WTC11 (cell line): ENCODE measurements at regions not wholly inside any gene's neighbourhood (a gene's known extent, or its start where the extent isn't known, plus 50 kb on each side); places are given as distances from the start of the nearest gene placed in this dataset.
A peak's percentile ranks its signal among the peaks of the same experiment; 100 is the strongest.

Experiments
- ATAC-seq: fragments of 200-7000 bp; cut with Tn5 transposase; 2 replicates; pipeline ENCODE4 v1.10.0; 2021; ENCODE audit warnings: mild to moderate bottlenecking, moderate library complexity
- CTCF ChIA-PET: fragments of 300-600 bp; sonication (Branson Sonifier 250); formaldehyde crosslinking; loops from one replicate; lab custom pipeline; 2021; ENCODE audit warnings: antibody characterized with exemption; lab: Charles Lee
- POLR2A ChIA-PET: fragments of 350-600 bp; sonication (Branson Sonifier 250); formaldehyde crosslinking; loops from one replicate; lab custom pipeline; 2021; ENCODE audit warnings: antibody characterized with exemption; lab: Charles Lee
- DNase-seq: peaks from one replicate; pipeline ENCODE4 v3.0.0; 2021; ENCODE audit warnings: low spot score
- H3K27ac Mint-ChIP-seq: 2 replicates; pipeline ENCODE4 v1.8.0; 2021; ENCODE audit warnings: mixed read lengths
- H3K27me3 Mint-ChIP-seq: 2 replicates; pipeline ENCODE4 v1.8.0; 2021; ENCODE audit warnings: low read depth, mild to moderate bottlenecking, moderate library complexity, mixed read lengths
- H3K36me3 Mint-ChIP-seq: 2 replicates; pipeline ENCODE4 v1.8.0; 2021; ENCODE audit warnings: mixed read lengths
- H3K4me1 Mint-ChIP-seq: 2 replicates; pipeline ENCODE4 v1.8.0; 2022; ENCODE audit warnings: mixed read lengths
- H3K4me3 Mint-ChIP-seq: 2 replicates; pipeline ENCODE4 v1.8.0; 2021; ENCODE audit warnings: mild to moderate bottlenecking, moderate library complexity, mixed read lengths
- H3K9me3 Mint-ChIP-seq: 2 replicates; pipeline ENCODE4 v1.8.0; 2021; ENCODE audit warnings: mixed read lengths
- ATF1 ChIP-seq: sonication (generic); formaldehyde crosslinking; IDR thresholded peaks from 2 replicates; pipeline ENCODE4 v1.8.1; 2023; ENCODE audit warnings: mild to moderate bottlenecking, moderate library complexity, missing genetic modification reagents
- E2F1 ChIP-seq: sonication (generic); formaldehyde crosslinking; IDR thresholded peaks from 2 replicates; pipeline ENCODE4 v1.8.0; 2022; ENCODE audit warnings: mild to moderate bottlenecking, missing genetic modification reagents
- GABPB1 ChIP-seq: sonication (generic); formaldehyde crosslinking; IDR thresholded peaks from 2 replicates; pipeline ENCODE4 v1.8.1; 2023; ENCODE audit warnings: mild to moderate bottlenecking, missing genetic modification reagents
- GRHL2 ChIP-seq: fragments of 250-450 bp; sonication (Bioruptor Pico); IDR thresholded peaks from 2 replicates; pipeline ENCODE4 v1.8.0; 2022; ENCODE audit warnings: mild to moderate bottlenecking, moderate library complexity; ENCODE audit not compliant: insufficient replicate concordance, severe bottlenecking
- HMGA2 ChIP-seq: fragments of 250-450 bp; sonication (Bioruptor Pico); IDR thresholded peaks from 2 replicates; pipeline ENCODE4 v1.4.0; 2021; ENCODE audit warnings: mild to moderate bottlenecking, moderate library complexity
- IRF2 ChIP-seq: sonication (generic); formaldehyde crosslinking; IDR thresholded peaks from 2 replicates; pipeline ENCODE4 v1.8.0; 2022; ENCODE audit warnings: low read depth, missing genetic modification reagents, borderline replicate concordance
- JUN ChIP-seq: sonication (generic); formaldehyde crosslinking; IDR thresholded peaks from 2 replicates; pipeline ENCODE4 v1.8.0; 2023; ENCODE audit warnings: mild to moderate bottlenecking, missing genetic modification reagents
- KAT7 ChIP-seq: sonication (generic); formaldehyde crosslinking; IDR thresholded peaks from 2 replicates; pipeline ENCODE4 v1.8.1; 2023; ENCODE audit warnings: missing genetic modification reagents, mild to moderate bottlenecking, borderline replicate concordance
- MXD4 ChIP-seq: fragments of 250-450 bp; sonication (Bioruptor Pico); IDR thresholded peaks from 2 replicates; pipeline ENCODE4 v1.8.0; 2021; ENCODE audit warnings: mild to moderate bottlenecking, moderate library complexity, borderline replicate concordance
- PRDM15 ChIP-seq: sonication (generic); formaldehyde crosslinking; IDR thresholded peaks from 2 replicates; pipeline ENCODE4 v1.8.0; 2022; ENCODE audit warnings: missing genetic modification reagents
- ZBTB21 ChIP-seq: sonication (generic); formaldehyde crosslinking; IDR thresholded peaks from 2 replicates; pipeline ENCODE4 v1.8.1; 2023; ENCODE audit warnings: mild to moderate bottlenecking, missing genetic modification reagents, borderline replicate concordance
- ZNF138 ChIP-seq: sonication (generic); formaldehyde crosslinking; conservative IDR thresholded peaks from 2 replicates; pipeline ENCODE4 v1.8.1; 2022; ENCODE audit warnings: mild to moderate bottlenecking, moderate library complexity, missing genetic modification reagents
- ZNF263 ChIP-seq: sonication (generic); formaldehyde crosslinking; IDR thresholded peaks from 2 replicates; pipeline ENCODE4 v1.8.1; 2022; ENCODE audit warnings: low read depth, mild to moderate bottlenecking, moderate library complexity, missing genetic modification reagents
- ZNF317 ChIP-seq: sonication (generic); formaldehyde crosslinking; IDR thresholded peaks from 2 replicates; pipeline ENCODE4 v1.8.1; 2023; ENCODE audit warnings: low read depth, mild to moderate bottlenecking, moderate library complexity, missing genetic modification reagents, borderline replicate concordance
- ZNF396 ChIP-seq: fragments of 250-450 bp; sonication (Bioruptor Pico); IDR thresholded peaks from 2 replicates; pipeline ENCODE4 v1.8.0; 2021; ENCODE audit warnings: mild to moderate bottlenecking, moderate library complexity, borderline replicate concordance
- ZNF416 ChIP-seq: fragments of 250-450 bp; sonication (Bioruptor Pico); IDR thresholded peaks from 2 replicates; pipeline ENCODE4 v1.9.0; 2021; ENCODE audit warnings: mild to moderate bottlenecking, inconsistent platforms
- ZNF423 ChIP-seq: fragments of 250-450 bp; sonication (Bioruptor Pico); IDR thresholded peaks from 2 replicates; pipeline ENCODE4 v2.1.2; 2022; ENCODE audit warnings: mild to moderate bottlenecking, moderate library complexity

GRCh38 chr15:70451821-70452653, 311.3 kb downstream of the UACA start (continued):
- TF ChIP-seq E2F1 (CRISPR knock-in tag), result no peak
- TF ChIP-seq MXD4 (CRISPR knock-in tag), result no peak
- no peak for TF ChIP-seq GRHL2 (CRISPR knock-in tag)
- no peak for TF ChIP-seq ZNF317 (CRISPR knock-in tag)
- no peak for TF ChIP-seq GABPB1 (CRISPR knock-in tag)
- peak; percentile 30; the same call in 1 of the 2 replicates for TF ChIP-seq ZNF423 (CRISPR knock-in tag)
- TF ChIP-seq KAT7, result no peak
- no peak for TF ChIP-seq HMGA2 (CRISPR knock-in tag)

GRCh38 chr15:70450142-70450443, 313.3 kb downstream of the UACA start:
- peaks cover 1% of the 10 kb centered on the region; the same call in 1 of the 2 replicates for H3K9me3 Mint-ChIP-seq
- ChIA-PET POLR2A (no interaction called here), CTCF (no interaction called here)
- TF ChIP-seq IRF2 (CRISPR knock-in tag) (no peak), E2F1 (CRISPR knock-in tag) (no peak), ZNF263 (CRISPR knock-in tag) (no peak), ZNF396 (CRISPR knock-in tag) (no peak), ZNF416 (CRISPR knock-in tag) (no peak), JUN (CRISPR knock-in tag) (no peak), ZNF138 (no peak), ZBTB21 (CRISPR knock-in tag) (no peak), ATF1 (CRISPR knock-in tag) (no peak), PRDM15 (CRISPR knock-in tag) (no peak)
- ATAC-seq (no peak), DNase-seq (no peak)
- H3K27me3 Mint-ChIP-seq, result peaks cover 19% of the 10 kb centered on the region
- peaks cover 25% of the 10 kb centered on the region for H3K4me1 Mint-ChIP-seq
- H3K36me3 Mint-ChIP-seq, result 0 out of 2 replicates have a peak, but pooled peaks cover under 1% of the 10 kb centered on the region
- no peak overlapping the region for H3K4me3 Mint-ChIP-seq
- H3K27ac Mint-ChIP-seq, result no peak overlapping the region
